ENCODE measurements at regions not wholly inside any gene's neighbourhood (a gene's known extent, or its start where the extent isn't known, plus 50 kb on each side); places are given as distances from the start of the nearest gene placed in this dataset.

DNA sequence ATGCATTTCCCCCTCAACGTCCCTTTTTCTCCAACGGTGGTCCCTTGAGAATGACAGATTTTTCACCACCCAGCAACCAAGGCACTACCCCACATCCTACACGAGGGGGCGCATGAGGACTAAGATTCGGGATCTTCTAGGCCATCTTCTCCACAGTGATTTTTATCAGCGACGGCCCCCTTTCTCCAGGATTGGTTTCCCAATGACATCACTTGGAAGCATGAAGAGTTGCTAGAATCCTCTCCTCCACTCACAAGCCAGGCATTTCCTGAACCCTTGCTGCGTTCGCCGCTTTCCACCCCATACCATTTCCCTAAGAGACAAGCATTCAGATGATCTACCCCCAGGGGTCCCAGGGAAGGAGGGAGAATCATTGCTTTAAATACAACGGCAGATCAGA, 252.0 kb downstream of the HIVEP2 start:
- Histone ChIP-seq H3K27me3 (ENCODE audit: insufficient read depth) (no peaks in the 10 kb centered on the region), H3K4me3 (ENCODE audit: low read depth in 2 of 2, low read length in 1 of 2) (no peak overlapping the region; a peak in 1 of 4 replicates), H3F3A (replicated peaks; ENCODE audit: insufficient read depth) (no peaks in the 10 kb centered on the region), H3K9me3 (no peaks in the 10 kb centered on the region), H4K20me1 (ENCODE audit: insufficient read depth) (no peaks in the 10 kb centered on the region), H3K4me1 (ENCODE audit: control insufficient read depth in 1 of 2, insufficient read depth in 2 of 2, low read depth in 1 of 2, low read length in 1 of 2) (peaks cover 0 to 22% of the 10 kb centered on the region in 2 experiments; a peak in 2 of 4 replicates), H3K9me2 (no peaks in the 10 kb centered on the region), H3K9ac (no peak overlapping the region), H3K36me3 (replicated peaks in 1 of 2; ENCODE audit: control insufficient read depth in 1 of 2, insufficient read depth in 2 of 2, low read length in 1 of 2) (no peaks in the 10 kb centered on the region), H3K4me2 (peak overlapping the region; percentile 37; the same call in 1 of the 2 replicates), H3K27ac (ENCODE audit: low read depth in 2 of 2, low read length in 1 of 2) (peak overlapping the region; percentile 53 to 60; a peak in 3 of 4 replicates), H2AFZ (ENCODE audit: low read depth) (peak overlapping the region; percentile 33; the same call in 1 of the 2 replicates), H3K79me2 (ENCODE audit: insufficient read depth) (no peaks in the 10 kb centered on the region)
- 36% methylated on average over 11 of the region's 11 CpGs for WGBS (ENCODE audit: low lambda C conversion rate)
- TF ChIP-seq, protein P1, sequence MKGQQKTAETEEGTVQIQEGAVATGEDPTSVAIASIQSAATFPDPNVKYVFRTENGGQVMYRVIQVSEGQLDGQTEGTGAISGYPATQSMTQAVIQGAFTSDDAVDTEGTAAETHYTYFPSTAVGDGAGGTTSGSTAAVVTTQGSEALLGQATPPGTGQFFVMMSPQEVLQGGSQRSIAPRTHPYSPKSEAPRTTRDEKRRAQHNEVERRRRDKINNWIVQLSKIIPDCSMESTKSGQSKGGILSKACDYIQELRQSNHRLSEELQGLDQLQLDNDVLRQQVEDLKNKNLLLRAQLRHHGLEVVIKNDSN (IDR thresholded peaks at IDR 0.05; ENCODE audit: borderline replicate concordance, low read depth) = no peak
- TF ChIP-seq TCF12 (IDR thresholded peaks at IDR 0.05) (no peak), POLR2AphosphoS5 (IDR thresholded peaks at IDR 0.05; ENCODE audit: low read depth, low read length) (no peak), TAF1 (IDR thresholded peaks at IDR 0.05; ENCODE audit: borderline replicate concordance, low read depth, low read length) (no peak), MAX (IDR thresholded peaks at IDR 0.05; ENCODE audit: low read depth) (no peak), YY1 (IDR thresholded peaks at IDR 0.05; ENCODE audit: low read depth) (no peak), IRF3 (IDR thresholded peaks at IDR 0.05; ENCODE audit: low read depth, low read length) (no peak), NFIC (IDR thresholded peaks at IDR 0.05; ENCODE audit: borderline replicate concordance) (no peak), CHD2 (IDR thresholded peaks at IDR 0.05; ENCODE audit: low read length, partially characterized antibody) (peak; percentile 14), EZH2phosphoT487 (IDR thresholded peaks at IDR 0.05; ENCODE audit: borderline replicate concordance, low read depth) (no peak), RFX5 (IDR thresholded peaks at IDR 0.05; ENCODE audit: low read length) (no peak), RAD21 (IDR thresholded peaks at IDR 0.05; ENCODE audit: low read length) (peak; percentile 98), RXRA (IDR thresholded peaks at IDR 0.05; ENCODE audit: borderline replicate concordance, low read depth) (no peak), GATA2 (CRISPR knock-in tag; IDR thresholded peaks at IDR 0.05) (peak; percentile 70; the same call in 1 of the 2 replicates), SMC3 (IDR thresholded peaks at IDR 0.05; ENCODE audit: low read depth, low read length) (peak; percentile 94), JUND (IDR thresholded peaks at IDR 0.05) (no peak), GABPA (IDR thresholded peaks at IDR 0.05; ENCODE audit: low read depth) (no peak), TEAD4 (IDR thresholded peaks at IDR 0.05; ENCODE audit: borderline replicate concordance, insufficient read depth) (no peak), SIN3A (IDR thresholded peaks at IDR 0.05; ENCODE audit: borderline replicate concordance, low read depth, low read length) (no peak), REST (IDR thresholded peaks at IDR 0.05; ENCODE audit: low read depth, low read length) (0 out of 2 replicates have a peak, but pooled peaks have one; percentile 26), MXI1 (IDR thresholded peaks at IDR 0.05; ENCODE audit: low read depth, low read length) (no peak)
- TF ChIP-seq, protein P2, sequence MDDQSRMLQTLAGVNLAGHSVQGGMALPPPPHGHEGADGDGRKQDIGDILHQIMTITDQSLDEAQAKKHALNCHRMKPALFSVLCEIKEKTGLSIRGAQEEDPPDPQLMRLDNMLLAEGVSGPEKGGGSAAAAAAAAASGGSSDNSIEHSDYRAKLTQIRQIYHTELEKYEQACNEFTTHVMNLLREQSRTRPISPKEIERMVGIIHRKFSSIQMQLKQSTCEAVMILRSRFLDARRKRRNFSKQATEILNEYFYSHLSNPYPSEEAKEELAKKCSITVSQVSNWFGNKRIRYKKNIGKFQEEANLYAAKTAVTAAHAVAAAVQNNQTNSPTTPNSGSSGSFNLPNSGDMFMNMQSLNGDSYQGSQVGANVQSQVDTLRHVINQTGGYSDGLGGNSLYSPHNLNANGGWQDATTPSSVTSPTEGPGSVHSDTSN (IDR thresholded peaks at IDR 0.05) = no peak
- TF ChIP-seq, protein P3, sequence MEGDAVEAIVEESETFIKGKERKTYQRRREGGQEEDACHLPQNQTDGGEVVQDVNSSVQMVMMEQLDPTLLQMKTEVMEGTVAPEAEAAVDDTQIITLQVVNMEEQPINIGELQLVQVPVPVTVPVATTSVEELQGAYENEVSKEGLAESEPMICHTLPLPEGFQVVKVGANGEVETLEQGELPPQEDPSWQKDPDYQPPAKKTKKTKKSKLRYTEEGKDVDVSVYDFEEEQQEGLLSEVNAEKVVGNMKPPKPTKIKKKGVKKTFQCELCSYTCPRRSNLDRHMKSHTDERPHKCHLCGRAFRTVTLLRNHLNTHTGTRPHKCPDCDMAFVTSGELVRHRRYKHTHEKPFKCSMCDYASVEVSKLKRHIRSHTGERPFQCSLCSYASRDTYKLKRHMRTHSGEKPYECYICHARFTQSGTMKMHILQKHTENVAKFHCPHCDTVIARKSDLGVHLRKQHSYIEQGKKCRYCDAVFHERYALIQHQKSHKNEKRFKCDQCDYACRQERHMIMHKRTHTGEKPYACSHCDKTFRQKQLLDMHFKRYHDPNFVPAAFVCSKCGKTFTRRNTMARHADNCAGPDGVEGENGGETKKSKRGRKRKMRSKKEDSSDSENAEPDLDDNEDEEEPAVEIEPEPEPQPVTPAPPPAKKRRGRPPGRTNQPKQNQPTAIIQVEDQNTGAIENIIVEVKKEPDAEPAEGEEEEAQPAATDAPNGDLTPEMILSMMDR (IDR thresholded peaks at IDR 0.05) = peak; percentile 89
- DNase-seq = peak; percentile 61
- CTCF ChIA-PET = interaction anchor here (0.6 to 2.6 kb wide), 47 partner anchors 8 to 740 kb away, joined by 3 to 63 read pairs (median 4); no protein-coding TSS in a partner anchor
- POLR2A ChIA-PET = no interaction called here

Measured in SK-N-SH (cell line).